ENCODE measurements at regions not wholly inside any gene's neighbourhood (a gene's known extent, or its start where the extent isn't known, plus 50 kb on each side); places are given as distances from the start of the nearest gene placed in this dataset.

GRCh38 chr9:78605041-78606000 lies 308.4 kb downstream of the PSAT1 start:
- Histone ChIP-seq H3K27me3 (peaks cover 0 to 6% of the 10 kb centered on the region in 2 donors), H3K9me3 (no peaks in the 10 kb centered on the region), H3K36me3 (no peaks in the 10 kb centered on the region), H3K4me1 (no peaks in the 10 kb centered on the region), H3K4me3 (no peak overlapping the region), H3K27ac (no peak overlapping the region)
- no peak for ATAC-seq
- peak in 2 of 4 donors; percentile 25 to 38 for DNase-seq
- TF ChIP-seq, protein P1, sequence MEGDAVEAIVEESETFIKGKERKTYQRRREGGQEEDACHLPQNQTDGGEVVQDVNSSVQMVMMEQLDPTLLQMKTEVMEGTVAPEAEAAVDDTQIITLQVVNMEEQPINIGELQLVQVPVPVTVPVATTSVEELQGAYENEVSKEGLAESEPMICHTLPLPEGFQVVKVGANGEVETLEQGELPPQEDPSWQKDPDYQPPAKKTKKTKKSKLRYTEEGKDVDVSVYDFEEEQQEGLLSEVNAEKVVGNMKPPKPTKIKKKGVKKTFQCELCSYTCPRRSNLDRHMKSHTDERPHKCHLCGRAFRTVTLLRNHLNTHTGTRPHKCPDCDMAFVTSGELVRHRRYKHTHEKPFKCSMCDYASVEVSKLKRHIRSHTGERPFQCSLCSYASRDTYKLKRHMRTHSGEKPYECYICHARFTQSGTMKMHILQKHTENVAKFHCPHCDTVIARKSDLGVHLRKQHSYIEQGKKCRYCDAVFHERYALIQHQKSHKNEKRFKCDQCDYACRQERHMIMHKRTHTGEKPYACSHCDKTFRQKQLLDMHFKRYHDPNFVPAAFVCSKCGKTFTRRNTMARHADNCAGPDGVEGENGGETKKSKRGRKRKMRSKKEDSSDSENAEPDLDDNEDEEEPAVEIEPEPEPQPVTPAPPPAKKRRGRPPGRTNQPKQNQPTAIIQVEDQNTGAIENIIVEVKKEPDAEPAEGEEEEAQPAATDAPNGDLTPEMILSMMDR (IDR thresholded peaks at IDR 0.05) = no peak
- intact Hi-C loops (cut with DNase I) = no loop called here

GRCh38 chr9:78606001-78606379 lies 309.1 kb downstream of the PSAT1 start:
- ATAC-seq (no peak), DNase-seq (no peak)
- intact Hi-C loops (cut with DNase I) = no loop called here

DNA sequence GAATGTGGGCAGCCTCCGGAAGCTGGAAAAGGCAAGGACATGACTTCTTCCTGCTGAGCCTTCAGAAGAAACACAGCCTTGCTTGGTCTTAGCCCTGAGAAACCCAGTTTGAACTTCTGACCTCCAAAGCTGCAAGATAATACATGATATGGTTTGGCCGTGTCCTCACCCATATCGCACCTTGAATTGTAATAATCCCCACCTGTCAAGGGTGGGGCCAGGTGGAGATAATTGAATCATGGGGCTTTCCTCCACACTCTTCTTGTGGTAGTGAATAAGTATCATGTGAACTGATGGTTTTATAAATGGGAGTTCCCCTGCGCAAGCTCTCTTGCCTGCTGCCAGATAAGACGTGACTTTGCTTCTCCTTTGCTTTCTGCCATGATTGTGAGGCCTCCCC lies 310.9 kb downstream of the PSAT1 start:
- TF ChIP-seq, protein P1 (IDR thresholded peaks at IDR 0.05) = no peak
- ATAC-seq (no peak), DNase-seq (no peak)
- H3K4me1 ChIP-seq = no peaks in the 10 kb centered on the region
- H3K9me3 ChIP-seq = no peaks in the 10 kb centered on the region
- no peaks in the 10 kb centered on the region for H3K27me3 ChIP-seq
- H3K4me3 ChIP-seq = no peak overlapping the region
- intact Hi-C loops (cut with DNase I) = no loop called here
- no peaks in the 10 kb centered on the region for H3K36me3 ChIP-seq
- H3K27ac ChIP-seq = no peak overlapping the region

More at GRCh38 chr9:78606001-78606379, 309.1 kb downstream of the PSAT1 start:
- Histone ChIP-seq H3K27ac (no peak overlapping the region), H3K4me3 (no peak overlapping the region), H3K9me3 (no peaks in the 10 kb centered on the region), H3K27me3 (peaks cover 0 to 2% of the 10 kb centered on the region in 2 donors), H3K4me1 (no peaks in the 10 kb centered on the region), H3K36me3 (no peaks in the 10 kb centered on the region)
- TF ChIP-seq, protein P1 (IDR thresholded peaks at IDR 0.05) = no peak

GRCh38 chr9:78609450-78609849 lies 312.5 kb downstream of the PSAT1 start:
- TF ChIP-seq, protein P1 (IDR thresholded peaks at IDR 0.05) = no peak
- H3K27me3 ChIP-seq = no peaks in the 10 kb centered on the region
- no peaks in the 10 kb centered on the region for H3K36me3 ChIP-seq
- DNase-seq = no peak
- H3K4me3 ChIP-seq = no peak overlapping the region
- intact Hi-C loops (cut with DNase I) = no loop called here
- ATAC-seq = no peak
- no peak overlapping the region for H3K27ac ChIP-seq
- H3K9me3 ChIP-seq = no peaks in the 10 kb centered on the region
- no peaks in the 10 kb centered on the region for H3K4me1 ChIP-seq

DNA sequence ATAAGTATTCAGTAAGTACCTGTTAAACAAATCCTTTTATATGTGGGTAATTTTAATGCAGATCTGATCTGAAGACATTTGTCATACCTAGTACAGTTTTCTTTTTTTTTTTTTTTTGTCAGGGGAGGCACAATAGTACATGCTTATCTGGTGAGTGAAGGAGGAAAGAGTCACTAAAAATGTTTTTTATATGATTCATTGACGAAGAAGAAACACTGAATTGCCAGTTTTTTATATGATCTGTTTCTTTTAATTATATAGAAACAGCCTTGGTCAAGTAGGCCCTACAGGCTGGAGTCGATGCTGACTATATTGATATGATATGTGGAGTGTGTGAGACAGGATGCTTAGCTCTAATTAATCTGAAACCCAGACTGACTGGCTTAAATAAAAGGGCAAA lies 315.2 kb downstream of the PSAT1 start:
- no peak overlapping the region for H3K27ac ChIP-seq
- no peak for ATAC-seq
- H3K4me3 ChIP-seq = no peak overlapping the region

More for the DNA sequence above, 315.2 kb downstream of the PSAT1 start:
- intact Hi-C loops (cut with DNase I) = no loop called here
- Histone ChIP-seq H3K27me3 (no peaks in the 10 kb centered on the region), H3K4me1 (no peaks in the 10 kb centered on the region), H3K9me3 (no peaks in the 10 kb centered on the region), H3K36me3 (no peaks in the 10 kb centered on the region)
- no peak for DNase-seq
- TF ChIP-seq, protein P1 (IDR thresholded peaks at IDR 0.05) = no peak

Data from left lung (tissue), 4 donors.